GM19324 (cell line): ENCODE measurements at regions not wholly inside any gene's neighbourhood (a gene's known extent, or its start where the extent isn't known, plus 50 kb on each side); places are given as distances from the start of the nearest gene placed in this dataset.
"Not testable (repeated sequence)": the region's sequence is repeated elsewhere in the genome, so short reads cannot be mapped to it uniquely, and the experiment has no call there.

Experiments
- ATAC-seq: cut with Tn5 transposase; IDR thresholded peaks from one replicate; pipeline ENCODE4 v1.9.1; 2021; ENCODE audit warnings: mild to moderate bottlenecking, moderate library complexity; ENCODE audit not compliant: unreplicated experiment, low FRiP score

GRCh38 chr2:39999864-40000263, 220.8 kb upstream of the THUMPD2 start:
- ATAC-seq: no peak

GRCh38 chr2:39998617-39999016, 219.6 kb upstream of the THUMPD2 start:
- no peak for ATAC-seq

- ATAC-seq: no peak
These were observed 217.6 kb upstream of the THUMPD2 start for GRCh38 chr2:39996653-39997080.

DNA sequence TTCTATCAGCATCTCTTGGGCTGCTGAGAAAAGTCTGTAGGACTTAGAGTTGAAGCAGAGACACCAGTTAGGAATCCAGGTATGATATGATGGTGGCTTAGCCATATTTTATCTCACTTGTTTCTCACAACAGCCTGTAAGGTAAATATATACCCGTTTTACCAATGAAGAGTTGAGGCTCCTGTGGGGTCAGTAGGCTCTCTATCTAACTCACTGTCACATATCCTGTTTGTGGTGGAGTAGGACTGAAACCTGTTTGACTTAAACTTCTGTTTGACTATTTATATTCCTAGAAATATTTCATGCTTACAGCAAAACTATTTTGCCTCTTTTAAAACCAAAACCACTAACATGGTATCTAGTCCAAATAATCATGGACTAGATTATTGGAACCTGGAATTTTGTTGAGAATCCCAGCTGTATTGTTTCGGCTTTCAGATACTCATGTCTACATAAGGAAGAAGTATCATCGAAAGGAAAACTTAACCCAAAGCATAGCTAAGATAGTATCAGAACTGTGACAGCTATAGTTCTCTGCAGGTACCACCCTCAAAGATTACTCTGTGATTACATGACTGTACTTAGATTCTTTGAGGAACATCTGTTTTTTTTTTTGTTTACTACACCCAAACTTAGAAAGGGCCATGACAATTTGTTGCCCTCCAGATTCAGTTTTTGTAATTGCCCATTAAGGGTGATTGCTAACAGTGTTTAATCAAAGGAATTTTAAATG, 216.1 kb upstream of the THUMPD2 start:
- no peak for ATAC-seq

GRCh38 chr2:39994151-39994550, 215.1 kb upstream of the THUMPD2 start:
- no peak for ATAC-seq

- ATAC-seq: no peak
These were observed 212.2 kb upstream of the THUMPD2 start for GRCh38 chr2:39991298-39991697.

GRCh38 chr2:39990335-39990900, 211.4 kb upstream of the THUMPD2 start:
- ATAC-seq: no peak

- no peak for ATAC-seq
These were observed 210.8 kb upstream of the THUMPD2 start for GRCh38 chr2:39989888-39990287.

- no peak for ATAC-seq
These were observed 202.8 kb upstream of the THUMPD2 start for GRCh38 chr2:39981883-39982311.

GRCh38 chr2:39975476-39976020, 196.5 kb upstream of the THUMPD2 start:
- ATAC-seq: no peak

GRCh38 chr2:39968037-39968436, 189.0 kb upstream of the THUMPD2 start:
- no peak for ATAC-seq

DNA sequence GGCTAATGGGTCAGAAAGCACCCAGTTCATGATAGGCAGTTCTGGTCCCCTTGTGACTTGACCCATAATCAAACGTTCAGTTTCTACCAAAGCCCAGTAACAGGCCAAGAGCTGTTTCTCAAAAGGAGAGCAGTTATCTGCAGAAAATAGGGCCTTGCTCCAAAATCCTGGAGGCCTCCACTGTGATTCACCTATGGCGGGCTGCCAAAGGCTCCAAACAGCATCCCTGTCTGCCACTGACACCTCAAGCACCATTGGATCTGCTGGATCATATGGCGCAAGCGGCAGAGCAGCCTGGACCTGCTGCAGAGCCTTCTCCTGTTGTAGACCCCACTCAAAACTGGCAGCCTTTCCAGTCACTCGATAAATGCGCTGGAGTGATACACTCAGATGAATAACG, 181.6 kb upstream of the THUMPD2 start:
- ATAC-seq: not testable (repeated sequence)

DNA sequence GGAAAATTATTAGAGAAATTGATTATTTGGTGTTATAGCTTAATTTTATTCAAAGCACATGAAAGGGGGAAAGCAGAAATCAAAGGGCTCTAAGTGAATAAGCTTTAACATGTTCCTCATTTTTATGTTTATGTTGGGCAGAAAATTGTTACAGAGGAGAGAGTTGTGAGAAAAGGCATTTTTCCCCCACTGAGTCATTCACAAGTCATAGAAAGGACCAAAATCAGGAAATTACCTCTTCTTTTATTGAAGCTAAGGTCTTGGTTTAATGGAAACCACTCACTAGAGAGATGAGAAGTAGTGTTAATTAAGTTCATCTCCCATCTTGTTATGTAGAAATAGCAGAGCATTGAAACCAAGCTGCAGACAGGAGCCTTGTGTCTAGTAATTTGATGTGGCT, 175.3 kb upstream of the THUMPD2 start:
- ATAC-seq: no peak

- no peak for ATAC-seq
These were observed 170.1 kb upstream of the THUMPD2 start for GRCh38 chr2:39949131-39949530.

DNA sequence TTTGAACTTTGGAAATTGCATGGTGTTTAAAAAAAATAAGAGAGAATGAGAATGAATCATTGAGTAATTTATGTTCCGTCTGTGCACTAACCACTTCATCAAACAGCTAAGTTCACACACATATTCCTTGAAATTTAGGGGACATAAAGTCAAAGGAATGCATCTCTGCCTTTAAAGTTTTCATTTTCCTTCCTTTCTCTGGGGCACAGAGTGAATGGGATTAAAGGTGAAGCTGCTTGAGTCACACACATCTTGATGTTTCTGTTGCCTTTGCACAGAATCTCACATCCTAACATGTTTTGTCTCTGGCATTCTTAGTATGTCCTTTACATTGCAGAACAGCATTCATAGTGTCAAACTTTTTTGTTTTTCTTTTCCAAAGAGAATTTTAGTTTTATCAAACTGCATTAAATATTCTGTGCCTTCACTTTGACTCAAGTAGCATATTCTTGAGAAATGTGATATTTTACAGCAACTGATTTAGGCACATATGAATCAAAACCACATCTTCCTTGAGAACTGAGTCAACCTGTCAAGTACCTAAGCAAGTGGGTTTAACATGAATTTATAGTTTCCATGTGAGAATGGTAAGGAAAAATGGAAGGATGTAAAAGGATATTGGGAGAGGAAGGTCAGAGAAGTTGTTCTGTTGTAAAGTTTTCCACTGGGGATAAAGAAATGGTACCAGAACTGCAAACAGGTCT, 169.1 kb upstream of the THUMPD2 start:
- no peak for ATAC-seq

DNA sequence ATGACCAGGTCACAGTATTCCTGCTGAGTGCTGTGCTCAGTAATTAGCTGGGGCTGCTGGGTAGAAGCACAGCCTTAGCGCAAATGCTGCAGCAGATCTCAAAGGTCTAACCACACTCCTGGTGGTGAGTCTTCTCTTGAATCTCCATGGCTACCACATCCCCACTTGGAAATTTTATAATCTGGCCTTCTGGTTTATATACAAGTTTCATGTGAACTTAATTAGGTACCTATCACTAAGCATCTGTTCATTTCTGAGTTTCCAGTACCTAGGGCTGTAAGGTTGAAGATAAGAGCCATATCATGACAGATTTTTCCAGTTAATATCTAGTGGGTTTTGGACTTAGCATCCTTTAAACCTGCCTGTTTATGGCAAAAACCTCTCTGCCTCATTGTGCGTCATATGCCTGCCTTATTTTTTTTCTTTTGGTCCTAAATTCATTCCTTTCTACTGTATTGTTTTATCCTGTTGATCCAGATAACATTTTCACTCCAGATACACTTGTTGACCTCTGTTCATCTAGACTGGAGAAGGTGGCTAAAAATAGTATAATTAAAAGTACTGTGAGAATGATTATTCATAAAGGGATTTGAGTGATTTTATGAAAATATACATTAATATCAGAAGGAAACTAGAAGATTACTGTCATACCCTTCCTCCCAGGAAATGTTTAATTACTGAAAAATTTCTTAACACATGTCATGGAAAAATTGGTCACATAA, 168.4 kb upstream of the THUMPD2 start:
- ATAC-seq: no peak

GRCh38 chr2:39942950-39943349, 163.9 kb upstream of the THUMPD2 start:
- ATAC-seq: no peak

- no peak for ATAC-seq
These were observed 159.2 kb upstream of the THUMPD2 start for GRCh38 chr2:39938035-39938835.

- no peak for ATAC-seq
These were observed 158.6 kb upstream of the THUMPD2 start for GRCh38 chr2:39937621-39938020.

GRCh38 chr2:39934851-39935250, 155.8 kb upstream of the THUMPD2 start:
- ATAC-seq: no peak
